NCI-H2081 (cell line): ENCODE measurements at regions not wholly inside any gene's neighbourhood (a gene's known extent, or its start where the extent isn't known, plus 50 kb on each side); places are given as distances from the start of the nearest gene placed in this dataset.
"Not testable (repeated sequence)": the region's sequence is repeated elsewhere in the genome, so short reads cannot be mapped to it uniquely, and the experiment has no call there.

Experiments used
- DNase-seq, 2 experiments: peaks; one replicate each; lab custom pipeline; 2025; lab: John Stamatoyannopoulos, UW

DNA sequence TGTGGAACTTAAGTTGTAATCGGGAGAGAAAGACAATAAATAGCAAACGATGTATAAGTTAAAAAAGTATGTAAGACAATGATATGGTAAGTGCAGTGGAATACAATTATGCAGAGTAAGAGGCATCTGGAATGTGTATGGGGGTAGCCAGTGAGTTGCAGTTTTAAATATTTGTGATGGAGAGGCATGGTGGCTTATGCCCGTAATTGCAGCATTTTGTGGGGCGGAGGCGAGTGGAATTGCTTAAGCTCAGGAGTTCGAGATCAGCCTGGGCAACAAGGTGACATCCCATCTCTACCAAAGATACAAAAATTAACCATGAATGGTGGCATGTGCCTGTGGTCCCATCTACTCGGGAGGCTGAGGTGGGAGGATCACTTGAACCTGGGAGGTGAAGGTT lies 52.5 kb upstream of the WDFY3 start:
- DNase-seq, result no peak

DNA sequence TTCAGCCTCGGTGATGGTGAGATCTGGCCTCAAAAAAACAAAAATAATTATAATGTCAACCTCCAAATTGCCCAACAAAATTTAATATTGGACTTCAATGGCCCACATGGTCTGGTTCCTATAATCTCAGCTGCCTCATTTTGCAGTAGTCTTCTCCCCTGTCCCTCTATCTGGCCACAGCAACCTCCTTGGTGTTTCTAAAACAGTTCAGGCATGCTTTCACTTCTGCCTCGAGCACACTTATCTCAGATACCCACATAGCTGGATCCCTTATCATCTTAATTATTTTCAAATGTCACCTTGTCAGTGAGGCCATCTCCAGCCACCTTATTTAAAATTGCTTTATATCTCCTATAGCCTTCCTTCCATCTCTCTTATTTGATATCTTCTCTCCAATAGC lies 52.9 kb upstream of the WDFY3 start:
- DNase-seq, result no peak

DNA sequence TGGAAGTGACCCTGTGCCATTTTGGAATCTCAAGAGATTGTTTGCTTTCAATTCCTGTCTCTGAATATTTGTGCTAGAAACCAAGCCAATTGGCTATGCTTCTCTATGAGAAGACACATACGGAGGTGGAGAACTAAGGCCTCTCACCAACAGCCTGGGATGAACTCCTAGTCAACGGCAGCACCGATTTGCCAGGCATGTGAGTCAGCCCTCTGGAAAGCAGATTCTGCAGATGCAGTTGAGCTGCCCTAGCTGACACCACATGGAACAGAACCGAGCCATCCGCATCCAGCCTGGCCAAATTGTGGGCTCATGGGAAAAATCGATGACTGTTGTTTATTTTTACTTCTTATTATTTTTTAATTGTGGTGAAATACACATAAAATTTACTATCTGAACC lies 58.2 kb upstream of the WDFY3 start:
- no peak for DNase-seq

DNA sequence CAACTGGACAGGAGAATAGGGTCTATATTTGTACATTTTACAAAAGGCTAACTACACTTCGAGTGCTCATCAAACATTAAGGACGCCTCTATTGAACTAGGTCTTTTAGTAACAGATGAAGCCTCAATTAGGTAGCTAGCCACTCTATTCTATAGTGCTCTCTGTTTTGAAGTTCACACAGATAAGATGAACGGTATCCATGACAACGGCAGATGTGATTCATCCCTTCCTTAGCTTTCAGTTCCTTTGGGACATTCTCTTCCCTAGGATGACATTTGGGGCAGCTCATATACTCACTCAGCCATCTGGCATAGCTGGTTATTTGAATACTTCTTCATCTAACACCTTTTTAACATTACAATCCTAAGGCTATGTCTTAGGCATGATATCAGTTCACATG lies 62.4 kb upstream of the WDFY3 start:
- DNase-seq, result no peak

DNA sequence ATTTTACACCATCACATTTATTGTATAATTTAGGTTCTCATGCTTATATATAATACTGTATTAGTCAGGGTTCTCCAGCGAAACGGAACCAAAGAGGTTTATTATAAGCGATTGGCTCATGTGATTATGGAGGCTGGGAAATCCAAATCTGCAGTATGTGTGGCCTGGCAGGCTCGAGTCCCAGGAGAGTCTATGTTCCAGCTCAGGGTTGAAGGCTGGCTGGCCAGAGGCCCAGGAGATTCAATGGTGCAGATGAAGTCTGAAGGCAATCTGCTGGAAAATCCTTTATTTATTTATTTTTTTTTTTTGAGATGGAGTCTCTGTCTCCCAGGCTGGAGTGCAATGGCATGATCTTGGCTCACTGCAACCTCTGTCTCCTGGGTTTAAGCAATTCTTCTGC lies 63.0 kb upstream of the WDFY3 start:
- DNase-seq, result no peak

DNA sequence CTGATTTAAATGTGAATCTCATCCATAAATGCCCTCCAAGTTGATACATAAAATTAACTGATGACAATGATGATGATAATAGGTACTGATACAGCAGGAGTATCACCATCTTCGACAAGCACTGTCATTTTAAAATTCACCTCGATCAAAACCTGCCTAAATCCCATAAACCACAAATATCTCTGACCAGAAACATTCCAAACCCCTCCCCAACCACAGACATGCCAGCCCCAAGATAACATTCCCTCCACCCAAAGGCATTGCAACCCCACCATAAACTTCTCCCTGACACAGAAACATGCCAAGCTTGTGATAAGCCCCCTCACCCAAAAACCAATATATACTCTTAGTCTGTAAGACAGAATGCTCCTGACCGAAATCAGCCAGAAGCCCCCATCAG lies 63.7 kb upstream of the WDFY3 start:
- no peak for DNase-seq

DNA sequence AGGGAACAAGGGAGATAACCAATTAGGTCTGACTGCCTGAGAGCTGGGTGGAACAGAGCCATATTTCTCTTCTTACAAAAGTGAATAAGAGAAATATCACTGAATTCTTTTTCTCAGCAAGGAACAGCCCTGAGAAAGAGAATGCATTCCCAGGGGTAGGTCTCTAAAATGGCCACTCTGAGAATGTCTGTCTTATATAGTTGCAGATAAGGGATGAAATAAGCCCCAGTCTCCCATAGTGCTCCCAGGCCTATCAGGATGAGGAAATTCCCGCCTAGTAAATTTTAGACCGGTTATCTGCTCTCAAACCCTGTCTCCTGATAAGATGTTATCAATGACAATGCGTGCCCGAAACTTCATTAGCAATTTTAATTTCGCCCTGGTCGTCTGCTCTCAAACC lies 67.3 kb upstream of the WDFY3 start:
- DNase-seq, result not testable (repeated sequence)

DNA sequence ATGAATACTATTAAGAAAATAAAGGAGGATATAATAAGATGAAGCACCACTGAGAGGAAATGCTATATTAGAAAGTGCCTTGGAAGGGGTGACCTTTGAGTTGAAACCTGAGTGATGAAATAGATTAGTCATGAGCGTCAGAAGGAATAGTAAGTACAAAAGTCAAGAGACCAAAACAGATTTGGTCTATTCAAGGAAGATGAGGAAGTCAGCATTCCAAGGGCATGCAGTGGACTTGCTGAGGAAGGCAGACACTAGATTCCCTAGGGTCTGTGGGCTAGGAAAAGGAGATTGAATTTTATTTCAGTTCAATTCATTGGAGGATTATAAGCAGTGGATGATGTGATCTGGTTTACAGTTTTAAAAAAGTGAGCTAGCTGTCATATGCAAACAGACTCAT lies 73.0 kb upstream of the WDFY3 start:
- DNase-seq, result no peak

DNA sequence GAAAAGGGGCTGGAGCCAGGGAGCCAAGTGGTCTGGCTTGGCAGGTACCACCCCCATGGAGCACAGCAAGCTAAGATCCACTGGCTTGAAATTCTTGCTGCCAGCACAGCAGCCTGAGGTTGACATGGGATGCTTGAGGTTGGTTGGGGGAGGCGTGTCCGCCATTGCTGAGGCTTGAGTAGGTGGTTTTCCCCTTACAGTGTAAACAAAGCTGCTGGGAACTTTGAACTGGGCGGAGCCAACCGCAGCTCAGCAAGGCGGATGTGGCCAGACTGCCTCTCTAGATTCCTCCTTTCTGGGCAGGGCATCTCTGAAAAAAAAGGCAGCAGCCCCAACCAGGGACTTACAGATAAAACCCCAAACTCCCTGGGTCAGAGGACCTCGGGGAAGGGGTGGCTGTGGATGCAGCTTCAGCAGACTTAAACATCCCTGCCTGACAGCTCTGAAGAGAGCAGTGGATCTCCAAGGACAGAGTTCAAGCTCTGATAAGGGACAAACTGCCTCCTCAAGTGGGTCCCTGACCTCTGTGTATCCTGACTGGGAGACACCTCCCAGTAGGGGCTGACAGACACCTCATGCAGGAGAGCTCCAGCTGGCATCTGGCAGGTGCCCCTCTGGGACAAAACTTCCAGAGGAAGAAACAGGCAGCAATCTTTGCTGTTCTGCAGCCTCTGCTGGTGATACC lies 77.5 kb upstream of the WDFY3 start:
- DNase-seq, result not testable (repeated sequence)

DNA sequence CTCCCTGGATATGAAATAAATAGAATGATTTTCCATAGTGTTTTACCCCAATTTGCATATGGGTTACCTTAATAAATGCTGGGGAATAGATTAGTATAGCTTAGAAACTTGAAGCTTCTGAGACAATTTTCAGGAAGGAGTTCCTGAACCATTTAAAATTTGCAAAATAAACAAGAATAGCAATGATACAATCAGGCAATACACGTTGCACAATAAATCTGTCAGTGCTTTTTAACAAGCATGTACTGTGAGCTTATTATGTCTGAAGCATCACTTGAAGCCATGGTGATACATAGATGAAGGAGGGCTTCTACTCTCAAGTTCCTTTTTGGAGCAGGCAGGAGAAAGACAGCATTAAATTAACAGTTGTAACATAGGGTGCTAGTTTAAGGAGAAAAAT lies 84.2 kb upstream of the WDFY3 start:
- DNase-seq, result no peak

DNA sequence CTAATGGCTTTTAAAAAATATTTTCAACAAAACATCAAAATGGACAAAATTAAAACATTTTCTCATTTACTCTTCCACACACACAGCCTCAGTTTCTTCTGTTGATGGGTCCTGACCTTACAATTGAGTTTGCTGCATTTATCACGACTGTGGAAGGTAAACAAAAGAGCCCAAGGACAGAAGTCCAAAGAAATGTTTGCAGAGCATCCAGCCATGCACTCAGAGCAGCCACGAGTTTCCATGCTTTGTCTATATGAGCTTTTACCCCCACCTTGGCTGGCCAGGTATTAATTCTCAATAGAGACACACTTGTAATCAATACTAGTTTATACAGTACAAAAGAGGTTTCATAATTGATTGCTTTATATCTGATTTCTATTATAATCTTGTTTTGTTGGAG lies 85.0 kb upstream of the WDFY3 start:
- DNase-seq, result no peak

DNA sequence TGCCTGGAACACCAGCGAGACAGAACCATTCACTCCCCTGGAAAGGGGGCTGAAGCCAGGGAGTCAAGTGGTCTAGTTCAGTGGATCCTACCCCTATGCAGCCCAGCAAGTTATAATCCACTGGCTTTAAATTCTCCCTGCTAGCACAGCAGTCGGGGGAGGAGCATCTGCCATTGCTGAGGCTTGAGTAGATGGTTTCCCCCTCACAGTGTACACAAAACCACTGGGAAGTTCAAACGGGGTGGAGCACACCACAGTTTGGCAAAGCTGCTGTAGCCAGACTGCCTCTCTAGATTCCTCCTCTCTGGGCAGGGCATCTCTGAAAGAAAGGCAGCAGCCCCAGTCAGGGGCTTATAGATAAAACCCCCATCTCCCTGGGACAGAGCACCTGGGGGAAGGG lies 88.4 kb upstream of the WDFY3 start:
- not testable (repeated sequence) for DNase-seq

DNA sequence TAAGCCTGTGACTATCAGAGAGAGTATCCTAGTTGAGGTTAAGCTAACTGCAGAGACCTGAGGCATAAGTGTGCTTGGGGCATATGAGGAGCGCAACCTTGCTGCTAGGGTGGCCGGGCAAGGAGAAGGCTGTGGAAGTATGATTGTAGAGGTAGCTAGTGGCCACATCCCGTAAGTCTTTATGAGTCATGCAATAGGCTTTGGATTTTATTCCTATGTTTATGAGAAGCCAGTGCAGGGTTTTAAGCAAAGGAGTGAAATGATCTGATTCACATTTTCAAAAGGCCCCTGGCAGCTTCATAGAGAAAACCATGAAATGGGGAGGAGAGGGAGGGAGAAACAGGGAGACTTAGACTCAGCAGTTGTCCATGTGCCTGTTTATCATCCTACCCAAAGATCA lies 92.1 kb upstream of the WDFY3 start:
- no peak for DNase-seq

DNA sequence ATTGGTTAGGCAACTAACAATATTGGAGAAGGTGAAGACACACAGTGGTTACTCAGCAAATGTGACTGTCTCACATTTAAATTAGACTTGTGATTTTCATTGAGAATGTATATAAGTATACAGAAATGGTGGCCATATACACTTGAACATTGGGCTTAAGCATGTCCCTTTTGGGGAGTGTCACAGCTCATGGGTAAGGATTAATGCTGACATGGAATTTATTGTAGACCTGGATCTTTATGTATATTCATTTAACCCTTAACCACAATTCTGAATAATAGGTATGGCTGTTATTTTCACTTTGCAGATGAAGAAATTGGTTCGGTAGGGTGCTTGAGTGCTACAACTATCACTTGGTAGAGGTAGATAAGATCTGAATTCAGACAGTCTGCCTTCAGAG lies 95.5 kb upstream of the WDFY3 start:
- no peak for DNase-seq

DNA sequence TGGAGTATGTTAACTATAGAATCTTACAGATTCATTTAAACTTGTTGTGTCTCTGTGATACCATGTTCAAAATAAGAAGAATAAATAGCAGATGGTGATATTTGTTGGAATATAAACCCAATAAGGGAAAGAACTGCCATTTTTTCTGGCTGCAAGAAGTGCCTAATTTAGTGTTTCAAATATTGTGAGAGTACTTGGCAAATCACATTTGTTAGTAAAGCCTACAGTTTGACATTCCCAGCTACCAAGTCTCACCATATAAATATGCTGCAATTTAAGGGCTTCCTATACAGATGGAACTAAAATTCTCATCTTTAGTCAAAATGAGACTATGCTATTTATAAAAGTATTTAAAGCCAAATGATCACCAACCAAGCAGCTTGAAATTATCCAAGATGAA lies 96.0 kb upstream of the WDFY3 start:
- DNase-seq, result no peak

DNA sequence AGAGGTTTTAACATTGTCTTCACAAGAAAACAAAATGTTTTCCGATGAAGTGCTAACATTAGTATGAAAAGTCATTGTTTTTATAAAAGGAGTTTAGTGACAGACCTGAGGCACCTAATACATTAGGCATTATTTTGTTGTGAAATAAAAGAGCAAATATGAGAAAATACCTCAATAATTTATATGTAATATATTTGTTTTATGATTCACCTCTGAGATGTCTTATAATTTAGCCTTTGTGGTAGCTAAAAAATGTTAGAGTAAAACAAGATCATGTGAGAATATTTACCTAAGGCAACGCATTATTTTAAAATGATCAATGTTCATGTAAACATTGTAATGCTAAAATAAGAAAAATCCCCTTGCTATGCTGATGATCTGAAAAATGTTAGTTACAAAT lies 100.9 kb upstream of the WDFY3 start:
- no peak for DNase-seq

DNA sequence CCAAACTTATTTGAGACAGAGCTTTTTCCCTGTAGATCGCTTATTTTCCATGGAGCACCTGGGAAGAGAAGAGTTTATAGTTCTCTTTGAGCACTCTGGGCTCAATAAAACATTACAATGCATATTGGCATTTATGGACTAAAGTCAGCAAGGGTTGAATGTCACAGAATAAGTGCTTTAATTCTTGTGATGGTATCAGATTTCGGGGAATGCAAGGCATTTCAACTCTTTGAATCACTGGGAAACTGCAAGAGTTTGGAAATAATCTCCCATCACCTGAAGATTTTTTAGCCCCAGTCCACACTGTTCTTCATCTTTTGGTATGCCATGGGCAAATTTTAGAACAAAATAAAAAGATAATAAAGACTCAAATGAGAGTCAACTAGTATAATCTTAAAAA lies 111.5 kb upstream of the WDFY3 start:
- DNase-seq, result no peak

DNA sequence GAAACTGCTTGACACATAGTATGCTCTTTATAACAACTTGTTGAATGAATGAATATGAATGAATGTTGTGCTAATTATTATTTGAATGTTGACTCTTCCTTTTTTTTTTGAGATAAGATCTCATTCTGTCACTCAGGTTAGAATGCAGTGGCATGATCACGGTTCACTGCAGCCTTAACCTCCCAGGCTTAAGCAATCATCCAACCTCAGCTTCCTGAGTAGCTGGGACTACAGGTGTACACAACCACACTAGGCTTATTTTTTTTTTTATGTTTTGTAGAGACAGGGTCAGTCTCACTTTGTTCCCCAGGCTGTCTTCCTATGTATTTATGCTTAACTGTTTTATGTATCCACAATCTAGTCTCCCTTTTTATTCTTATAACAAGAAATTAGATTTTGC lies 114.7 kb upstream of the WDFY3 start:
- no peak for DNase-seq

DNA sequence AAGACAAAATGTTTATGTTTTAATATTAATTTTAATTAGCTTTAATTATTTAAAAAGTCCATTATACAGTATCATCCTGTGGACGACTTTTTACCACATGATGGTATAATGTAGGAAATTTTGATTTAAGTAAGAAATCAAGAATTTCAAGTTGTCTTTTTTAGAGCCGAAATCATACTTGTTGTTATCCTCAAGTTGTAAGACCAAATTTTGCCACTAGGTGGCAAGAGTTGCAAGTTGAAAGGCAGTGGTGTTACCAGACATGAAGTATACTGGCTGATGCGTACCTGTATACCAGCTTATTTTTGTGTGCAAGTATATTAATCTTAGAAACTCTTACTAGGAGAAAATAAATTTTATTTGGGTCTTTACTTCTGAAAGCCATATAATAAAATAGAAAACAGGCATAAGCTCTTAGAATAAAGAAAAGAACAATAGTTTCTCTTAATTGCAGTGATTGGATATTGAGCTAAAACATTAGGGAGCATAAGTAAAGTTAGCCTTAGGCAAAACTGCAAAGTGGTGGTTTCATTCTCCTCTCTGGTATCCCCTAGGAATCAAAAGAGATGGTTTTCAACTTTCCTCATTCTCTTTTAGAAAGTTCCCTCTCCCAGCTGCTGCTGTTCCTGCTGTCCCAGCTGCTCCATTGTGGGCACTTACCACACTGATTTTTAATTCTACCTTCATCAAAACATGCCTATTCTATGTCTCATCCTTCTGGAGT lies 118.0 kb upstream of the WDFY3 start:
- peak; percentile 47 to 50 for DNase-seq

DNA sequence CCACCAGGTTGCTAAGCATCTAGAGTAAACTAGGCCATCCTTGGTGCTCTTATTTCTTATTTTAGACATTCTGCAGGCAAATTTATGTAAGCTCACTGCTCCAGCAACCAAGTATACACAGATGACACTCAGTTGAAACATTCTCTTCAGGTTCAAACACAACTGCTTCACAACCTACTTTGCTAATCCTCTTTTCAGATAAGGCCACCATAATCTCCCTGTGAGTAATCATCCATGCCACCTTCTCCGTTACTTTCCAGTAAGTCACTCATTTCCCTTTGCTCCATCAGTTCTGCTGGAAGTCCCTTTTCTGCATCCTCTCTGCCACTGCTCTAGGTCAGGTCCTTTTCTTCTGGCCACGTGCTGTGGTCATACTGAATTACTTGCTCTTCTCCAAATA lies 120.2 kb upstream of the WDFY3 start:
- DNase-seq, result no peak

DNA sequence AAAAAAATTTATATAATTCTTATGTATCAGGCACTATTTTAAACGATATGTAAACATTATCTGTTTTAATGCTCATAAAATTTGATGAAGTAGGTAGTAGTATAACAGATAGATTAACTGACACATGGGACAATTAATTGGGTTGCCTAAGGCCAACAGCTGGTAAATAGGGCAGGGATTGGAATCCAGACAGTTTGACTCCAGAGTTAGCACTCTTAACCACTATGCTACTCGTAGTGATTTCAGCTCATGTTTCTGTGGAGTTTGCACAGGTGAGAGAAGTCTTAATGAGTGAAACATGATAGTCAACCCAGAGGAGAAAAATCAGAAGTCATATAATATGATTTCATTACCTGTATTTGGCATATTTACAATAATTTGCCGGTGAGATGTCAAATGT lies 126.0 kb upstream of the WDFY3 start:
- peak; percentile 0 to 70 for DNase-seq

DNA sequence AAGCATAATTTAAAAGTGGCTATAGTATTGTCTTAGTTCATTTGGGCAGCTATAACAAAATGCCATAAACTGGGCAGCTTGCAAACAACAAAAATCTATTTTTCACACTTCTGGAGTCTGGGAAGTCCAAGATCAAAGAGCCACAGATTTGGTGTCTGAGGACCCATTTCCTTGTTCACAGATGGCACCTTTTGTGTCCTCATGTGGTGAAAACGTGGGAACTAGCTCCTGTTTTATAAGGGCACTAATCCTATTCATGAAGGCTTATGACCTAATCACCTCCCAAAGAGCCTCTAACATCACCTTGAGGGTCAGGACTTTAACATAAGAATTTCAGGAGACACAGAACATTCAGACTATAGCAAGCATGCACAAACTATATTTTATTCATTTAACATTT lies 126.5 kb upstream of the WDFY3 start:
- DNase-seq, result peak in 1 of 2 experiments; percentile 28

DNA sequence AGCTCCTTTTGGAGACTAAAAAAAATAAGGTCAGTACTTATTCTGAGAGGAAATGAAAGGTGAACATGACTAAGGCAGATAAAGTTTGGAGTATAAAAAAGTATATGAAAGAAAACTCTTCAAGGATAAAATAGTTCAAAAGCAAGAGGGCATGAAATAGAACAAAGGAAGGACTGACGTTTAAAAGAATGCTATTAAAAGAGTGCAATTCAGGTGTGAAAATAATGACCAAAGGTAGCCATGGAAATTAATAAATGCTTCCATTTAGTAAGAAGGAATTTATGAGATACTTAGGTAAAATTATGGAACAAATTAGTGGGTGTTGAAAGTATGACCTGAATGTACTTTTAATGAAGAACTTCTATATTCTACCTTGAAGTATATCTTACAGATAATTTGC lies 128.2 kb upstream of the WDFY3 start:
- no peak for DNase-seq

DNA sequence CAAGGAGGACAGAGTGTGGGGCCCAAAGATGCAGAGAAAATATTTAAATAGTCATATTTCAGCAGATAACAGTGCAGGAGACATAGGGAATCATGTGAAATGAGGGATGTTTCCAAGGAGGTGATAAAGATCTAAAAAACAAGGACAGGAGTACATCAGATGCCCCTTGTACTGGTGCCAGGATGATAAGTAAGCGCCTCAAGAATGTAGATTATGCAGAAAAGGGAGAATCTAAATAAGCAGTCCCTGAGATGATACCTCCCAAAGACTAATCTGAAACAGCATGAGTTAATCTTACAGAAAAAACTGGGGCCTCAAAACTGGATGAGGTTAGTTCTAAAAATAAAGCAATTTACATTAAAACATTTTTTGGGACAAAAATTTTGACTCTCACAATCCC lies 136.1 kb upstream of the WDFY3 start:
- DNase-seq, result no peak
